SK-N-SH (cell line): ENCODE measurements at regions not wholly inside any gene's neighbourhood (a gene's known extent, or its start where the extent isn't known, plus 50 kb on each side); places are given as distances from the start of the nearest gene placed in this dataset.

Experiments used
- EZH2phosphoT487 ChIP-seq: fragments of 200-600 bp; sonication (generic); IDR thresholded peaks from 2 replicates; pipeline ENCODE4 v1.6.1; 2017; ENCODE audit warnings: low read depth, mixed run types, mild to moderate bottlenecking, antibody characterized with exemption, moderate library complexity, borderline replicate concordance
- GABPA ChIP-seq: IDR thresholded peaks from 2 replicates; pipeline ENCODE4 v1.4.0; 2012; ENCODE audit warnings: low read depth, mild to moderate bottlenecking
- JUND ChIP-seq: IDR thresholded peaks from 2 replicates; pipeline ENCODE4 v1.4.0; 2012
- MEF2A ChIP-seq: IDR thresholded peaks from 2 replicates; pipeline ENCODE4 v1.4.0; 2012; ENCODE audit warnings: low read depth, borderline replicate concordance
- MXI1 ChIP-seq: IDR thresholded peaks from 2 replicates; pipeline ENCODE4 v1.6.1; 2012; ENCODE audit warnings: mild to moderate bottlenecking, low read depth, low read length, improper control_type of control experiment
- RAD21 ChIP-seq: IDR thresholded peaks from 2 replicates; pipeline ENCODE4 v1.6.1; 2012; ENCODE audit warnings: mild to moderate bottlenecking, low read length
- RCOR1 ChIP-seq: fragments of 150-350 bp; IDR thresholded peaks from 2 replicates; pipeline ENCODE4 v1.6.1; 2017; ENCODE audit warnings: antibody characterized with exemption, low read length
- RFX5 ChIP-seq: IDR thresholded peaks from 2 replicates; pipeline ENCODE4 v1.6.1; 2012; ENCODE audit warnings: mild to moderate bottlenecking, improper control_type of control experiment, low read length
- SIN3A ChIP-seq: IDR thresholded peaks from 2 replicates; pipeline ENCODE4 v1.6.1; 2012; ENCODE audit warnings: low read depth, mild to moderate bottlenecking, low read length, moderate library complexity, borderline replicate concordance
- YY1 ChIP-seq: IDR thresholded peaks from 2 replicates; pipeline ENCODE4 v1.4.0; 2012; ENCODE audit warnings: low read depth, mild to moderate bottlenecking
- TF ChIP-seq, protein P1 (sequence below): fragments of 200-600 bp; sonication (generic); IDR thresholded peaks from 2 replicates; pipeline ENCODE4 v1.6.1; 2017; ENCODE audit warnings: antibody characterized with exemption, mild to moderate bottlenecking, moderate library complexity
- TF ChIP-seq, protein P2 (sequence below): IDR thresholded peaks from 2 replicates; pipeline ENCODE4 v1.6.1; 2012; ENCODE audit warnings: mild to moderate bottlenecking, low read depth, low read length, moderate library complexity
- TF ChIP-seq, protein P3 (sequence below): IDR thresholded peaks from 2 replicates; pipeline ENCODE4 v1.4.0; 2012; ENCODE audit warnings: low read depth
- TF ChIP-seq, protein P4 (sequence below): fragments of 150-350 bp; IDR thresholded peaks from 2 replicates; pipeline ENCODE4 v1.6.1; 2016; ENCODE audit warnings: mild to moderate bottlenecking, low read depth, low read length

DNA sequence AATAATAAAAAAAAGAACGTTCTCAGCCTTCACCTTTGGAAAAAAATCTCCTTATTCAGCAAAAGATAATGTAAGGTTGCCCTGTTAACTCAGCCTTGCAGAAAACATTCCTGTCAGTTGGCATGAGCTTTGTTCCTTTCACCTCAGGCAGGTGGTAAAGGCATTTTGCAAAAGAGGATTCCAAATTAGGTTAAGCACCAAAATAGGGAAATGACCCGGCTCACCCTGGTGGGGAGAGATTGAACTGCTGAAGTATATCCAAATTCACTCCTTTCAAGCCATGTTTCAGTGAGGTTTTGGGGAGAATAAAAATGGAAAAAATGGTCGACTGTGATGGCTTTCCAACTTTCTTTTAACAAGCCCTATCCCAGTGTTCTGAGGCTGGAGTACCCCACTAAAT, 1988.8 kb upstream of the PIK3C3 start:
- TF ChIP-seq, protein P1, sequence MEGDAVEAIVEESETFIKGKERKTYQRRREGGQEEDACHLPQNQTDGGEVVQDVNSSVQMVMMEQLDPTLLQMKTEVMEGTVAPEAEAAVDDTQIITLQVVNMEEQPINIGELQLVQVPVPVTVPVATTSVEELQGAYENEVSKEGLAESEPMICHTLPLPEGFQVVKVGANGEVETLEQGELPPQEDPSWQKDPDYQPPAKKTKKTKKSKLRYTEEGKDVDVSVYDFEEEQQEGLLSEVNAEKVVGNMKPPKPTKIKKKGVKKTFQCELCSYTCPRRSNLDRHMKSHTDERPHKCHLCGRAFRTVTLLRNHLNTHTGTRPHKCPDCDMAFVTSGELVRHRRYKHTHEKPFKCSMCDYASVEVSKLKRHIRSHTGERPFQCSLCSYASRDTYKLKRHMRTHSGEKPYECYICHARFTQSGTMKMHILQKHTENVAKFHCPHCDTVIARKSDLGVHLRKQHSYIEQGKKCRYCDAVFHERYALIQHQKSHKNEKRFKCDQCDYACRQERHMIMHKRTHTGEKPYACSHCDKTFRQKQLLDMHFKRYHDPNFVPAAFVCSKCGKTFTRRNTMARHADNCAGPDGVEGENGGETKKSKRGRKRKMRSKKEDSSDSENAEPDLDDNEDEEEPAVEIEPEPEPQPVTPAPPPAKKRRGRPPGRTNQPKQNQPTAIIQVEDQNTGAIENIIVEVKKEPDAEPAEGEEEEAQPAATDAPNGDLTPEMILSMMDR, result peak; percentile 25; the same call in 1 of the 2 replicates
- TF ChIP-seq, protein P2, sequence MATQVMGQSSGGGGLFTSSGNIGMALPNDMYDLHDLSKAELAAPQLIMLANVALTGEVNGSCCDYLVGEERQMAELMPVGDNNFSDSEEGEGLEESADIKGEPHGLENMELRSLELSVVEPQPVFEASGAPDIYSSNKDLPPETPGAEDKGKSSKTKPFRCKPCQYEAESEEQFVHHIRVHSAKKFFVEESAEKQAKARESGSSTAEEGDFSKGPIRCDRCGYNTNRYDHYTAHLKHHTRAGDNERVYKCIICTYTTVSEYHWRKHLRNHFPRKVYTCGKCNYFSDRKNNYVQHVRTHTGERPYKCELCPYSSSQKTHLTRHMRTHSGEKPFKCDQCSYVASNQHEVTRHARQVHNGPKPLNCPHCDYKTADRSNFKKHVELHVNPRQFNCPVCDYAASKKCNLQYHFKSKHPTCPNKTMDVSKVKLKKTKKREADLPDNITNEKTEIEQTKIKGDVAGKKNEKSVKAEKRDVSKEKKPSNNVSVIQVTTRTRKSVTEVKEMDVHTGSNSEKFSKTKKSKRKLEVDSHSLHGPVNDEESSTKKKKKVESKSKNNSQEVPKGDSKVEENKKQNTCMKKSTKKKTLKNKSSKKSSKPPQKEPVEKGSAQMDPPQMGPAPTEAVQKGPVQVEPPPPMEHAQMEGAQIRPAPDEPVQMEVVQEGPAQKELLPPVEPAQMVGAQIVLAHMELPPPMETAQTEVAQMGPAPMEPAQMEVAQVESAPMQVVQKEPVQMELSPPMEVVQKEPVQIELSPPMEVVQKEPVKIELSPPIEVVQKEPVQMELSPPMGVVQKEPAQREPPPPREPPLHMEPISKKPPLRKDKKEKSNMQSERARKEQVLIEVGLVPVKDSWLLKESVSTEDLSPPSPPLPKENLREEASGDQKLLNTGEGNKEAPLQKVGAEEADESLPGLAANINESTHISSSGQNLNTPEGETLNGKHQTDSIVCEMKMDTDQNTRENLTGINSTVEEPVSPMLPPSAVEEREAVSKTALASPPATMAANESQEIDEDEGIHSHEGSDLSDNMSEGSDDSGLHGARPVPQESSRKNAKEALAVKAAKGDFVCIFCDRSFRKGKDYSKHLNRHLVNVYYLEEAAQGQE, result no peak
- TF ChIP-seq YY1, result no peak
- TF ChIP-seq, protein P3, sequence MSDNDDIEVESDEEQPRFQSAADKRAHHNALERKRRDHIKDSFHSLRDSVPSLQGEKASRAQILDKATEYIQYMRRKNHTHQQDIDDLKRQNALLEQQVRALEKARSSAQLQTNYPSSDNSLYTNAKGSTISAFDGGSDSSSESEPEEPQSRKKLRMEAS, result no peak
- TF ChIP-seq MXI1, result no peak
- TF ChIP-seq SIN3A, result no peak
- no peak for TF ChIP-seq MEF2A
- TF ChIP-seq EZH2phosphoT487, result no peak
- no peak for TF ChIP-seq RAD21
- no peak for TF ChIP-seq GABPA
- TF ChIP-seq, protein P4, sequence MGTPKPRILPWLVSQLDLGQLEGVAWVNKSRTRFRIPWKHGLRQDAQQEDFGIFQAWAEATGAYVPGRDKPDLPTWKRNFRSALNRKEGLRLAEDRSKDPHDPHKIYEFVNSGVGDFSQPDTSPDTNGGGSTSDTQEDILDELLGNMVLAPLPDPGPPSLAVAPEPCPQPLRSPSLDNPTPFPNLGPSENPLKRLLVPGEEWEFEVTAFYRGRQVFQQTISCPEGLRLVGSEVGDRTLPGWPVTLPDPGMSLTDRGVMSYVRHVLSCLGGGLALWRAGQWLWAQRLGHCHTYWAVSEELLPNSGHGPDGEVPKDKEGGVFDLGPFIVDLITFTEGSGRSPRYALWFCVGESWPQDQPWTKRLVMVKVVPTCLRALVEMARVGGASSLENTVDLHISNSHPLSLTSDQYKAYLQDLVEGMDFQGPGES, result no peak
- TF ChIP-seq JUND, result no peak
- no peak for TF ChIP-seq RFX5
- no peak for TF ChIP-seq RCOR1
